NOMO-1 (cell line): ENCODE measurements at regions not wholly inside any gene's neighbourhood (a gene's known extent, or its start where the extent isn't known, plus 50 kb on each side); places are given as distances from the start of the nearest gene placed in this dataset.
"Not testable (repeated sequence)": the region's sequence is repeated elsewhere in the genome, so short reads cannot be mapped to it uniquely, and the experiment has no call there.

Experiments
- DNase-seq, 2 experiments: peaks; one replicate each; lab custom pipeline; 2025; ENCODE audit not compliant: unreplicated experiment in 2 of 2; lab: John Stamatoyannopoulos, UW

DNA sequence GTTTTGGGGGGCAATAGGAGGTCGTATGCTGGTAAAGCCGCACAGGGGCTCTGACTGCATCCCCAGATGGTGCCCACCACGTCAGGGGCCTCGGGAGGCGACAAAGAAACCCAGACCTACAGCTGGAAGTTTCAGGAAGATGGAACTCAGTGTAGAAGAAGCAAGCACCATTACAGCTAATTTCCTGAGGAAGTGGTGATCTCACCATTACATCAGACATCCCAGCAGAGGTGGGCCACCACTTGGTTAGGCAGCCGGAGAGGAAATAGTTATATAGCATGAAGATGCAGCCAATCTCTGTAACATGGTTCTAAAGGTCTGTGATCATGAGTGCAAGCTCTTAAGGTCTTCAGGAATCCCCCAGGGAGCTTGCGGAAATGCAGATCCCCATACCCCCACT, 127.3 kb upstream of the PCBD1 start:
- DNase-seq, result peak; percentile 7 to 29

- not testable (repeated sequence) for DNase-seq
These were observed 131.7 kb upstream of the PCBD1 start for GRCh38 chr10:71020061-71020460.

DNA sequence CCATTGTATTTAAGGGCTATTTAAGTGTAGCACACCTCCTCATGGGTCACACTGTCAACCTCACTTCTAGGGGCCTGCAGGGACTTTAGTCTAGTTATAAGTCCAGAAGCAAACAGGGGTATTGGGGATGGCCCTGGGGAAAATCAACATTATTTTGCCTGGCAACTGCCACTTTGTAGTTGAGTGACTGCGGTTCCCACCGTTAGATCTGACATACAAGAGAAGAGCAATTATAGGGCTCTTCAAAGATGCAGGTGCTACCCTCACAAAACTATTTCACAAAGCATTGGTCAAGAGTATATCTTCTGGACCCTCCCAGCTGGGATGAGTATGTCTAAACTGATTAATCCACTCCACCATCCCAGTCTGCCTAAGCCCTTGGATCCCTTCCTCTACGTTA, 133.0 kb upstream of the PCBD1 start:
- no peak for DNase-seq

- no peak for DNase-seq
These were observed 135.4 kb upstream of the PCBD1 start for GRCh38 chr10:71023704-71024283.

DNA sequence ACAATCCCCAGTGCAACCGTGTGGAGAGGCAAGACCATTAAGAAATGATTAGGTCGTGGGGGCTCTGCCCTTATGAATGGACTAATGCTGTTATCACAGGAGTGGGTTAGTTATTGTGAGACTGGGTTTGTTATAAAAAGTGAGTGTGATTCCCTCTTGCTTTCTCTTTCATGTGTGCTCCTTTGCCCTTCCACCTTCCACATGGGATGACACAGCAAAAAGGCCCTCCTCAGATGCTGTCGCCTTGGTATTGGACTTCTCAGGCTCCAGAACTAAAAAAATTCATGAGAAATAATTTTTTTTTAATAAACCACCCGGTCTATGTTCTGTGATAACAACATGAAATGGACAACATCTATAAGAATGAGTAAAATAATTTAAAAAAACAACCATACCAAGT, 136.1 kb upstream of the PCBD1 start:
- DNase-seq, result no peak

GRCh38 chr10:71025535-71025934, 137.2 kb upstream of the PCBD1 start:
- DNase-seq, result no peak

DNA sequence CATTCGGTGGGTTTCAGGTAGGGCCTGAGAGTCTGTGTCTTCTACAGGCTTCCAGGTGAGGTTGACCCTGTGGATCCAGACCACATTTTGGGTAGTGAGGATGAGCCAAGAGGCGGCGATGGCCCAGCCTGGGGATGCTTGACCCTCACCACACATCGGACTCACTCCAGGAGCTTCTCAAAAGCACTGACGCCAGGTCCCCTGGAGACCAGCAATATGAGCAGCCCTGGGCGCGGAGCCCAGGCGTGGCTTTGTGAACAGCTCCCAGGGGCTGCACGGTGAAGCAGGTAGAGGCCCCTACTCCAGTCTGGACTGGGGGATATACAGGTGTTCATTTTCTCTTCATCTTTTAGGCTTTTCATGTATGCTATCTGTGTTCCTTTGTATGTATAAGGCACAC, 139.7 kb upstream of the PCBD1 start:
- no peak for DNase-seq

DNA sequence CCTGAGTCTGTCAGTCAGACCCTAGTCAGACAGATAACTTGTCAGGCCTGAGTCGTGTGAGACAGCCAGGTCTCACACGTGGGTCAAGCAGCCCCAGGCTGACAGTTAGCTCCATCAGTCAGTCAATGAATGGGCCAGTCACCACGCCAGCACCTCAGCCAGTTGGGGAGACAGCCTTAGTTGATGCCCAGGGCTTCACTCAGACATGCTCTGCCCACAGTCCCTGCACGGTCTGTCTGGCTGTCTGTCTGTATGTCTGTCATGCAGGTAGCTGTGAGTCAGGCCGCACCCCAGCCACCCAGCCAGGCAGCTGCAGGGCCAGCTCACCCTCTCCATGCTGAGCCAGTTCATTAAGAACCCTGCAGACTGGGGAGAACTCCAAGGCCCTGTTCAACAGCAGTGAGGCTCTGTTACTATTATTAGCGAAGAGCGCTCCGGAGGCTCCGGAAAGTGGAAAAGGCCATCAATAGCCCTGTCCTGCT, 141.1 kb upstream of the PCBD1 start:
- DNase-seq, result no peak

GRCh38 chr10:71029907-71030306, 141.5 kb upstream of the PCBD1 start:
- DNase-seq, result no peak

DNA sequence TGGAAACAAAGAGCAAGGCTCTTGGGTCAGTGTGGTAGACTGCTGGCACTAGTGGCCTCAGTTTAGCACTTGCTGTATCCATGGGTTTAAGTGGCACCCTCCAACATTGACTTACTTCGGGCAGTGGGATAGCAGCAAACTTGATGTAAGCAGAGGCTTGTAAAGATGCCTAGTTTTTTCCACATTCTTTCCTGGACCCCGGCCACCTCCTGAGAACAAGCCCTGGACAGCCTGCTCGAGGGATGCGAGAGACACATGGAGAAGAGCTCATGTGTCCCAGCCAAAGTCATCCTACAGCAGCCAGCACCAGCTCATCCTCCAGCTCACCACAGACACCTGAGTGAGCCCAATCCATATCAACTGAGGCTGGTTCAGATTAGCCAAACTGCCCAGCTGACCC, 142.7 kb upstream of the PCBD1 start:
- DNase-seq, result no peak

GRCh38 chr10:71031603-71032002, 143.2 kb upstream of the PCBD1 start:
- no peak for DNase-seq

DNA sequence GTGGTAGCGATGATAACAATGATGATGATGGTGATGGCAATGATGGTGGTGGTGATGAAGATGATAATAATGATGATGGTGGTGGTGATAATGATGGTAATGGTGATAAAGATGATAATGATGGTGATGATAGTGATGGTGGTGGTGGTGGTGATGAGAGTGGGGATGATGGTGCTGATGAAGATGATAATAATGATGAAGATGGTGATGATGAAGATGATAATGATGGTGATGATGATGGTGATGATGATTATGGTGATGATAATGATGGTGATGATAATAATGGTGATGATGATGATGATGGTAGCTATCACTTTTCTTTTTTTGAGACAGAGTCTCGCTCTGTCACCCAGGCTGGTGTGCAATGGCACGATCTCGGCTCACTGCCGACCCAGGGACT, 144.5 kb upstream of the PCBD1 start:
- DNase-seq, result no peak

DNA sequence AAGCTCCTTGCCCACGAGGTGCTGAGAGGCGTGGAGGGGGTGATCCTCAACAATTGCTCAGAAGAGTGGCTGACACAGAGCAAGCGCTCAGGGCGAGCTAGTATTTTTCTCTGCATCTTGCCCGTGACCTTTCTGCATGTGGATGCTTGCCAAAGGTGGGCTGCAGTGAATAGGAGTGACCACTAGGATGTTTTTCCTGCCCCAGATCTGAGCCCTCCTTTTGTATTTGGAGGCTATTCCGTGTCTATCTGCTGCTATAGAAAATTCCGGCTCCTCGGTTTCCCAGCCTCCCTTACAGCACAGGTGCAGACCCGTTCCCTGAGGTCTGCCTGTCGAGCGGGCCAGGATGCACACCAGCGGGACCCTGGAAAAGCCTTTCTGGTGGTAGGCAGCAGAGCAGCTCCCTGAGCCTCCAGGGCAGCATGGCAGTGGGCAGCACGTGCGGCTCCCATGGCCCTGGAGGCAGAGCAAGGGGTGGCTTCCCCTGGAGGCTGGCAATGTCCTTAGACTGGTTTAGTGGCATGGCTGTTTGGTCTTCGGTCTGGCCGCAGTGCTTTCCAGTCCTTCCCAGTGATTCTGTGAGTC, 145.1 kb upstream of the PCBD1 start:
- no peak for DNase-seq

GRCh38 chr10:71035511-71036296, 147.3 kb upstream of the PCBD1 start:
- no peak for DNase-seq

GRCh38 chr10:71036297-71036966, 148.1 kb upstream of the PCBD1 start:
- DNase-seq, result no peak

- no peak for DNase-seq
These were observed 149.8 kb upstream of the PCBD1 start for GRCh38 chr10:71038091-71038633.

DNA sequence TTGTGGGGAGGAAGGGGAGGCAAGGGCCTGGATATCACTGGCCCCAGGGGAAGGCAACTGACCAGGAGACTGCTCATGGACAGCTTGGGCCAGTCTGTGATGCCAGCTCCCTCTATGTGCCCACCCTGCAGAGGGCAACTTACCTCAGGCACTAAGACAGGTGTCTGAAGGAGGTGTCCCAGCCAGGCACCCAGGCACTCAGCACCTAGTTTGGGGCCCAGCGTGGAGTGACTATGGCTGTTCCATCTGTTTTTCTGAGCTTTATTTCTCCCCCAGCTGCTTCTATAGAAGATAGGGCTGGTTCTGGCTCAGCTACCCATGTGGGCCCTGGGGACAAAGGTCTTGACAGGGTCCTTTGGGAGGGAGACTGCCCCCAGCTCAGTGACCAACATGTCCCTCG, 150.6 kb upstream of the PCBD1 start:
- DNase-seq, result no peak

GRCh38 chr10:71039551-71039950, 151.2 kb upstream of the PCBD1 start:
- DNase-seq, result no peak

- no peak for DNase-seq
These were observed 152.0 kb upstream of the PCBD1 start for GRCh38 chr10:71040343-71040742.

DNA sequence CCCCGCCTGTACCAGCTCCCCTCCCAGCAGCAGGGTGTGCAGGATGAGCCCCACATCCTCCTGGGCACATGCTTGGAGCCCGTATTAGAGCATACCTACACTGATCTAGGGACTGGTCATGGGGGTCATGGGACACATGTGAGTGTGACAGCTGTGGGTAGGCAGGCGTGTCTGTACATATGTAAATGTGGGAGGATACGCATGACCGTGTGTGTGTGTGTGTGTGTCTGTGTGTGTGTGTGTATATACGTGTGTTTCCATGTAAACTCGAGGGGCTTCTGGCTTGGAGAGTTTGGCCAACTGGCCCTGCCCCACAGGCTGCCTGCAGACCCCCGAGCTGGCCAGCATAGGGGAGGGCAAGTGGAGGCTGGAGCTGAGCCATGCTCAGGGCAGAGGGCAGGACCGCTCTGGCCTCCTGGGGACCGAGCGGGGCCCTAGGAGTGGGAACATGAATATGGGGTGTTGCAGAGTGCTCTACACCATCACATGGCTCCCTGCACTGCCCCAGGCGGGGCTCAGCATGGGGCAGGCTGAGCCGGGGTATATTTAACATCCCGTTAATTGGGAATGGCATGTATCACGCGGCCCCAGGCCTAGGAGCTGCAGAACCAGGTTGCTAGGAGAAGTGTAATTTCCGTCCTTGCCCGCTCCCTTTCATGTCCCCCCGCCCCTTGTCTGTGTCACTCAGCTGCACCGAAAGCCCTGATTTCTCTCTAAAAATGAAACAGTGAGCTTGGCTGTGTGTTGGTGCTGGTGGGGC, 152.7 kb upstream of the PCBD1 start:
- no peak for DNase-seq

DNA sequence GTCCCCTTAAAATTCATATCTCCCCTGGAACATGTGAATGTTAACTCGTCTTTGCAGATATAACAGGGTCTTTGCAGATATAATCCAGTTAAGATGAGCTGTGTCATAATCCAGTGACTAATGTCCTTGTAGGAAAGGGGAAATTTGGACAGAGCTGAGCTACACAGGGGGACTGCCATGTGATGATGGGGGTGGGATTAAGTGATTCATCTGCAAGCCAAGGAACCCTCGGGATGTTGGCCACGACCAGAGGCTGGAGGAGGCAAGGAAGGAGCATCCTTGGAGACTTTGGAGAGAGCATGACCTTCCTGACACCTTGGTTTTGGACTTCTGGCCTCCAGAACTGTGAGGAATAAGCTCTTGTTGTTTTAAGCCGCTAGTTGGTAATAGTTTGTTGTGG, 153.9 kb upstream of the PCBD1 start:
- DNase-seq, result no peak
